HepG2 (cell line): ENCODE measurements at regions not wholly inside any gene's neighbourhood (a gene's known extent, or its start where the extent isn't known, plus 50 kb on each side); places are given as distances from the start of the nearest gene placed in this dataset.

Experiments used
- BORCS8-MEF2B ChIP-seq: sonication (generic); formaldehyde crosslinking; IDR thresholded peaks from 2 replicates; pipeline ENCODE4 v1.8.0; 2022; ENCODE audit warnings: mild to moderate bottlenecking, missing genetic modification reagents
- GTF3A ChIP-seq: sonication (generic); formaldehyde crosslinking; conservative IDR thresholded peaks from 2 replicates; pipeline ENCODE4 v1.4.0; 2020; ENCODE audit warnings: mild to moderate bottlenecking, missing genetic modification reagents
- HES4 ChIP-seq: sonication (generic); formaldehyde crosslinking; IDR thresholded peaks from 2 replicates; pipeline ENCODE4 v1.9.0; 2021; ENCODE audit warnings: mild to moderate bottlenecking, missing genetic modification reagents, borderline replicate concordance
- HNF4G ChIP-seq, 2 experiments: sonication (generic) in 1 of 2; formaldehyde crosslinking in 1 of 2; IDR thresholded peaks; 2 replicates each; pipeline versions ENCODE4 v1.4.0 to v1.6.1; 2011 to 2020; ENCODE audit warnings: borderline replicate concordance in 2 of 2, low read depth in 2 of 2, mild to moderate bottlenecking in 2 of 2, low read length in 1 of 2, missing genetic modification reagents in 1 of 2, moderate library complexity in 1 of 2
- IRX3 ChIP-seq: sonication (generic); formaldehyde crosslinking; IDR thresholded peaks from 2 replicates; pipeline ENCODE4 v1.8.1; 2023; ENCODE audit warnings: mild to moderate bottlenecking, low read depth, missing genetic modification reagents, borderline replicate concordance
- MTF2 ChIP-seq: sonication (generic); formaldehyde crosslinking; IDR thresholded peaks from 2 replicates; pipeline ENCODE4 v1.5.0; 2020; ENCODE audit warnings: missing genetic modification reagents, borderline replicate concordance
- NCOA5 ChIP-seq: sonication (generic); formaldehyde crosslinking; IDR thresholded peaks from 2 replicates; pipeline ENCODE4 v1.4.0; 2020; ENCODE audit warnings: missing genetic modification reagents
- PCBP1 ChIP-seq: fragments of 200-400 bp; formaldehyde crosslinking; IDR thresholded peaks from 2 replicates; pipeline ENCODE4 v1.6.1; 2017; ENCODE audit warnings: mild to moderate bottlenecking, low read depth, low read length, borderline replicate concordance
- POGZ ChIP-seq: sonication (generic); formaldehyde crosslinking; IDR thresholded peaks from 2 replicates; pipeline ENCODE4 v1.4.0; 2020; ENCODE audit warnings: mild to moderate bottlenecking, missing genetic modification reagents
- SAFB2 ChIP-seq: sonication (generic); formaldehyde crosslinking; IDR thresholded peaks from 2 replicates; pipeline ENCODE4 v1.5.1; 2020; ENCODE audit warnings: missing genetic modification reagents, low read depth, mild to moderate bottlenecking, borderline replicate concordance
- SP140L ChIP-seq: sonication (generic); formaldehyde crosslinking; IDR thresholded peaks from 2 replicates; pipeline ENCODE4 v1.4.0; 2020; ENCODE audit warnings: missing genetic modification reagents, borderline replicate concordance
- U2AF1 ChIP-seq: fragments of 200-400 bp; formaldehyde crosslinking; optimal IDR thresholded peaks from 2 replicates; pipeline ENCODE3; 2017; ENCODE audit warnings: mild to moderate bottlenecking, low read depth, low read length
- ZMAT3 ChIP-seq: sonication (generic); formaldehyde crosslinking; conservative IDR thresholded peaks from 2 replicates; pipeline ENCODE4 v1.7.0; 2021; ENCODE audit warnings: missing genetic modification reagents
- ZNF563 ChIP-seq: sonication (generic); formaldehyde crosslinking; IDR thresholded peaks from 2 replicates; pipeline ENCODE4 v1.8.0; 2022; ENCODE audit warnings: mild to moderate bottlenecking, moderate library complexity, missing genetic modification reagents
- ZNF619 ChIP-seq: sonication (generic); formaldehyde crosslinking; IDR thresholded peaks from 2 replicates; pipeline ENCODE4 v1.4.0; 2020; ENCODE audit warnings: mild to moderate bottlenecking, missing genetic modification reagents
- ZNF672 ChIP-seq: sonication (generic); formaldehyde crosslinking; IDR thresholded peaks from 2 replicates; pipeline ENCODE4 v1.8.1; 2022; ENCODE audit warnings: missing genetic modification reagents
- ZNF674 ChIP-seq: sonication (generic); formaldehyde crosslinking; IDR thresholded peaks from 2 replicates; pipeline ENCODE4 v1.5.0; 2020; ENCODE audit warnings: low read depth, mild to moderate bottlenecking, missing genetic modification reagents
- TF ChIP-seq, protein P1 (sequence below): sonication (generic); formaldehyde crosslinking; IDR thresholded peaks from 2 replicates; pipeline ENCODE4 v1.9.0; 2021; ENCODE audit warnings: mild to moderate bottlenecking, missing genetic modification reagents
- TF ChIP-seq, protein P2 (sequence below): sonication (generic); formaldehyde crosslinking; IDR thresholded peaks from 2 replicates; pipeline ENCODE4 v1.4.0; 2020; ENCODE audit warnings: missing genetic modification reagents
- TF ChIP-seq, protein P3 (sequence below): IDR thresholded peaks from 2 replicates; pipeline ENCODE4 v1.6.1; 2016; ENCODE audit warnings: missing compliant biosample characterization, missing genetic modification reagents, borderline replicate concordance

DNA sequence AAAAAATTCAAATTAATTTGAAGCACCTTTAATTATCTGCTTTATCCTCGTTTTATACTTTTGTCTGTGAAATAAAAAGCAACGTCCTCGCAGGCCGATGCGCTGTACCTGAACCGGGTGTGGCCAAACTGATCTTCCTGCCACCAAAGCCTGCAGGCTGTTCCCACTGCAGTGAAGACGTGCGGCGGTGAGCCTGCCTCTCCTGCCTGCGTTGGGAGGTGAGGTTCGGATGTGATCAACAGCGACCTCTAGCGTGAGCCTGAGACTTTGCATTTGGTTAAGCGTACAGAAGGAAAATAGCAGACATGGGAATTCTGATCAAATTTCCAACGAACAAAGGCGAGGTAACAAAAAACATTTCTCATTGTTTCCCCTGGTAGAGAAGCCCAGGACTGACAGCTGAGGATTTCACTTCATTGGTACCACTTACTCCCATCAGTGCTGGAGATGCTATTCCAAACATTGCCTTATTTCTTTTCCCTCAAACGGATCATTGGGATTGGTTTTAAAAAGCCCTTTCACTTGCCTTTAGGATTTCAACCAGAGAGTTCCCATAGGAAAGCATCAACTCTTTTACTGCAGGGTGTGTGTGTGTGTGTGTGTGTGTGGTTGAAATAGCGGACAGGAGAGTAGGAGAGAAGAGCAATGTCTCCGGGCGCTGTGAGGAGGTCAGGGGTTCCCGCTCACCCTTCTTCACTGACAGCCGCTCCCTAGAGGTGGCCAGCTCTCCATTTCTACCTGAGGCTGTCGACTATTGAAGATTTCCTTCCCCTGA lies 56.6 kb upstream of the CCN6 start (continued):
- TF ChIP-seq, protein P1, sequence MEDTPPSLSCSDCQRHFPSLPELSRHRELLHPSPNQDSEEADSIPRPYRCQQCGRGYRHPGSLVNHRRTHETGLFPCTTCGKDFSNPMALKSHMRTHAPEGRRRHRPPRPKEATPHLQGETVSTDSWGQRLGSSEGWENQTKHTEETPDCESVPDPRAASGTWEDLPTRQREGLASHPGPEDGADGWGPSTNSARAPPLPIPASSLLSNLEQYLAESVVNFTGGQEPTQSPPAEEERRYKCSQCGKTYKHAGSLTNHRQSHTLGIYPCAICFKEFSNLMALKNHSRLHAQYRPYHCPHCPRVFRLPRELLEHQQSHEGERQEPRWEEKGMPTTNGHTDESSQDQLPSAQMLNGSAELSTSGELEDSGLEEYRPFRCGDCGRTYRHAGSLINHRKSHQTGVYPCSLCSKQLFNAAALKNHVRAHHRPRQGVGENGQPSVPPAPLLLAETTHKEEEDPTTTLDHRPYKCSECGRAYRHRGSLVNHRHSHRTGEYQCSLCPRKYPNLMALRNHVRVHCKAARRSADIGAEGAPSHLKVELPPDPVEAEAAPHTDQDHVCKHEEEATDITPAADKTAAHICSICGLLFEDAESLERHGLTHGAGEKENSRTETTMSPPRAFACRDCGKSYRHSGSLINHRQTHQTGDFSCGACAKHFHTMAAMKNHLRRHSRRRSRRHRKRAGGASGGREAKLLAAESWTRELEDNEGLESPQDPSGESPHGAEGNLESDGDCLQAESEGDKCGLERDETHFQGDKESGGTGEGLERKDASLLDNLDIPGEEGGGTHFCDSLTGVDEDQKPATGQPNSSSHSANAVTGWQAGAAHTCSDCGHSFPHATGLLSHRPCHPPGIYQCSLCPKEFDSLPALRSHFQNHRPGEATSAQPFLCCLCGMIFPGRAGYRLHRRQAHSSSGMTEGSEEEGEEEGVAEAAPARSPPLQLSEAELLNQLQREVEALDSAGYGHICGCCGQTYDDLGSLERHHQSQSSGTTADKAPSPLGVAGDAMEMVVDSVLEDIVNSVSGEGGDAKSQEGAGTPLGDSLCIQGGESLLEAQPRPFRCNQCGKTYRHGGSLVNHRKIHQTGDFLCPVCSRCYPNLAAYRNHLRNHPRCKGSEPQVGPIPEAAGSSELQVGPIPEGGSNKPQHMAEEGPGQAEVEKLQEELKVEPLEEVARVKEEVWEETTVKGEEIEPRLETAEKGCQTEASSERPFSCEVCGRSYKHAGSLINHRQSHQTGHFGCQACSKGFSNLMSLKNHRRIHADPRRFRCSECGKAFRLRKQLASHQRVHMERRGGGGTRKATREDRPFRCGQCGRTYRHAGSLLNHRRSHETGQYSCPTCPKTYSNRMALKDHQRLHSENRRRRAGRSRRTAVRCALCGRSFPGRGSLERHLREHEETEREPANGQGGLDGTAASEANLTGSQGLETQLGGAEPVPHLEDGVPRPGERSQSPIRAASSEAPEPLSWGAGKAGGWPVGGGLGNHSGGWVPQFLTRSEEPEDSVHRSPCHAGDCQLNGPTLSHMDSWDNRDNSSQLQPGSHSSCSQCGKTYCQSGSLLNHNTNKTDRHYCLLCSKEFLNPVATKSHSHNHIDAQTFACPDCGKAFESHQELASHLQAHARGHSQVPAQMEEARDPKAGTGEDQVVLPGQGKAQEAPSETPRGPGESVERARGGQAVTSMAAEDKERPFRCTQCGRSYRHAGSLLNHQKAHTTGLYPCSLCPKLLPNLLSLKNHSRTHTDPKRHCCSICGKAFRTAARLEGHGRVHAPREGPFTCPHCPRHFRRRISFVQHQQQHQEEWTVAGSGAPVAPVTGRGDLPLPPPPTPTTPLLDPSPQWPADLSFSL (CRISPR knock-in tag): no peak
- no peak for TF ChIP-seq ZNF563 (CRISPR knock-in tag)
- TF ChIP-seq ZNF674 (CRISPR knock-in tag): no peak
- no peak for TF ChIP-seq IRX3 (CRISPR knock-in tag)
- TF ChIP-seq MTF2 (CRISPR knock-in tag): no peak
- peak; percentile 63; the same call in 1 of the 2 replicates for TF ChIP-seq ZNF619 (CRISPR knock-in tag)
- TF ChIP-seq PCBP1: no peak
- TF ChIP-seq NCOA5 (CRISPR knock-in tag): no peak
- TF ChIP-seq HES4 (CRISPR knock-in tag): no peak
- no peak for TF ChIP-seq SAFB2 (CRISPR knock-in tag)
- no peak for TF ChIP-seq HNF4G (IDR thresholded peaks at IDR 0.05; ENCODE audit: borderline replicate concordance, low read depth, low read length)
- TF ChIP-seq HNF4G (CRISPR knock-in tag; IDR thresholded peaks at IDR 0.05; ENCODE audit: borderline replicate concordance, low read depth): no peak
- no peak for TF ChIP-seq GTF3A (CRISPR knock-in tag)
- TF ChIP-seq, protein P2, sequence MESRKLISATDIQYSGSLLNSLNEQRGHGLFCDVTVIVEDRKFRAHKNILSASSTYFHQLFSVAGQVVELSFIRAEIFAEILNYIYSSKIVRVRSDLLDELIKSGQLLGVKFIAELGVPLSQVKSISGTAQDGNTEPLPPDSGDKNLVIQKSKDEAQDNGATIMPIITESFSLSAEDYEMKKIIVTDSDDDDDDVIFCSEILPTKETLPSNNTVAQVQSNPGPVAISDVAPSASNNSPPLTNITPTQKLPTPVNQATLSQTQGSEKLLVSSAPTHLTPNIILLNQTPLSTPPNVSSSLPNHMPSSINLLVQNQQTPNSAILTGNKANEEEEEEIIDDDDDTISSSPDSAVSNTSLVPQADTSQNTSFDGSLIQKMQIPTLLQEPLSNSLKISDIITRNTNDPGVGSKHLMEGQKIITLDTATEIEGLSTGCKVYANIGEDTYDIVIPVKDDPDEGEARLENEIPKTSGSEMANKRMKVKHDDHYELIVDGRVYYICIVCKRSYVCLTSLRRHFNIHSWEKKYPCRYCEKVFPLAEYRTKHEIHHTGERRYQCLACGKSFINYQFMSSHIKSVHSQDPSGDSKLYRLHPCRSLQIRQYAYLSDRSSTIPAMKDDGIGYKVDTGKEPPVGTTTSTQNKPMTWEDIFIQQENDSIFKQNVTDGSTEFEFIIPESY (CRISPR knock-in tag): no peak
- TF ChIP-seq, protein P3, sequence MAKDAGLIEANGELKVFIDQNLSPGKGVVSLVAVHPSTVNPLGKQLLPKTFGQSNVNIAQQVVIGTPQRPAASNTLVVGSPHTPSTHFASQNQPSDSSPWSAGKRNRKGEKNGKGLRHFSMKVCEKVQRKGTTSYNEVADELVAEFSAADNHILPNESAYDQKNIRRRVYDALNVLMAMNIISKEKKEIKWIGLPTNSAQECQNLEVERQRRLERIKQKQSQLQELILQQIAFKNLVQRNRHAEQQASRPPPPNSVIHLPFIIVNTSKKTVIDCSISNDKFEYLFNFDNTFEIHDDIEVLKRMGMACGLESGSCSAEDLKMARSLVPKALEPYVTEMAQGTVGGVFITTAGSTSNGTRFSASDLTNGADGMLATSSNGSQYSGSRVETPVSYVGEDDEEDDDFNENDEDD (CRISPR knock-in tag): 0 out of 2 replicates have a peak, but pooled peaks have one; percentile 28
- no peak for TF ChIP-seq POGZ (CRISPR knock-in tag)
- TF ChIP-seq ZMAT3: no peak
- no peak for TF ChIP-seq U2AF1
- no peak for TF ChIP-seq BORCS8-MEF2B (CRISPR knock-in tag)
- TF ChIP-seq ZNF672 (CRISPR knock-in tag): no peak
- TF ChIP-seq SP140L (CRISPR knock-in tag): 0 out of 2 replicates have a peak, but pooled peaks have one; percentile 74
